ENCODE measurements at regions not wholly inside any gene's neighbourhood (a gene's known extent, or its start where the extent isn't known, plus 50 kb on each side); places are given as distances from the start of the nearest gene placed in this dataset.

DNA sequence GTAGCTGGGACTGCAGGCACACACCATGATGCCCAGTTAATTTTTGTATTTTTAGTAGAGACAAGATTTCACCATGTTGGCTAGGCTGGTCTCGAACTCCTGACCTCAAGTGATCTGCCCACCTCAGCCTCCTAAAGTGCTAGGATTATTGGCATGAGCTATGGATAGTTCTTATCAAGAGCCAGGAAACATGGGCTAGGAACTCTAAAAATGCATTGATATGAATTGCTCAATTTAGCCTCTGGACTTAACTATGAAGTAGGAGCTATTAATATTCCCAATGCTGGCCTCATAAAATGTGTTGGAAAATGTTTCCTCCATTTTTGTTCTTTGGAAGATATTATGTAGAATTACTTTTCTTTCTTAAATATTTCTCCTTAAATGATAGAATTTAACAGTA, 82.8 kb upstream of the PEX5L start:
- H3K9ac ChIP-seq (ENCODE audit: low read length): no peak overlapping the region
- no peak overlapping the region for H2BK15ac ChIP-seq (ENCODE audit: low read depth, poor library complexity, severe bottlenecking)
- H3K18ac ChIP-seq (ENCODE audit: low read depth in 1 of 2, low read length in 2 of 2): no peak overlapping the region
- H2BK120ac ChIP-seq (ENCODE audit: low read depth, low read length): no peak overlapping the region
- H2BK5ac ChIP-seq (ENCODE audit: low read depth, low read length, poor library complexity, severe bottlenecking): no peak overlapping the region
- H2BK12ac ChIP-seq (ENCODE audit: low read length in 2 of 2): no peak overlapping the region
- no peaks in the 10 kb centered on the region for H3K36me3 ChIP-seq (ENCODE audit: control insufficient read depth in 1 of 2, insufficient read depth in 2 of 2, low read depth in 1 of 2, low read length in 2 of 2)
- H3K79me1 ChIP-seq (replicated peaks; ENCODE audit: low read length, poor library complexity, severe bottlenecking): no peaks in the 10 kb centered on the region
- H3K14ac ChIP-seq (ENCODE audit: low read length in 2 of 2): no peak overlapping the region
- no peak overlapping the region for H3K4me2 ChIP-seq (ENCODE audit: low read length, poor library complexity, severe bottlenecking)
- no peak overlapping the region for H3K4me3 ChIP-seq (ENCODE audit: insufficient read depth in 1 of 2, low read depth in 1 of 2, low read length in 2 of 2)
- peaks cover 7% of the 10 kb centered on the region for H3K9me3 ChIP-seq (ENCODE audit: control insufficient read depth, low read length)
- no peaks in the 10 kb centered on the region for H3K4me1 ChIP-seq (ENCODE audit: control insufficient read depth, insufficient read depth, low read depth, low read length)
- DNase-seq: no peak
- no peak overlapping the region for H3K23ac ChIP-seq (ENCODE audit: low read length in 2 of 2)
- 71% methylated on average over 1 of the region's 1 CpG for WGBS
- no peak overlapping the region for H4K8ac ChIP-seq (ENCODE audit: low read length)
- no peak overlapping the region for H3K4ac ChIP-seq (ENCODE audit: low read depth in 1 of 2, low read length in 2 of 2)
- no peaks in the 10 kb centered on the region for H3K27me3 ChIP-seq (ENCODE audit: control insufficient read depth in 1 of 2, insufficient read depth in 1 of 2, low read length in 2 of 2)
- H3K27ac ChIP-seq (ENCODE audit: low read length, poor library complexity, severe bottlenecking): no peak overlapping the region
- H2AFZ ChIP-seq (ENCODE audit: low read depth, low read length): no peak overlapping the region
- no peak overlapping the region for H2AK5ac ChIP-seq (ENCODE audit: low read length, severe bottlenecking)
- H4K91ac ChIP-seq (ENCODE audit: low read length): no peak overlapping the region

GRCh38 chr3:180123928-180124327, 87.2 kb upstream of the PEX5L start:
- no peak overlapping the region for H2BK12ac ChIP-seq (ENCODE audit: low read length in 2 of 2)
- H2BK5ac ChIP-seq (ENCODE audit: low read depth, low read length, poor library complexity, severe bottlenecking): no peak overlapping the region
- no peak overlapping the region for H3K4me3 ChIP-seq (ENCODE audit: insufficient read depth in 1 of 2, low read depth in 1 of 2, low read length in 2 of 2)
- no peak overlapping the region for H4K91ac ChIP-seq (ENCODE audit: low read length)
- no peak for DNase-seq
- H3K9me3 ChIP-seq (ENCODE audit: control insufficient read depth, low read length): peaks cover 36% of the 10 kb centered on the region
- H3K27me3 ChIP-seq (ENCODE audit: control insufficient read depth in 1 of 2, insufficient read depth in 1 of 2, low read length in 2 of 2): no peaks in the 10 kb centered on the region
- no peak overlapping the region for H2AFZ ChIP-seq (ENCODE audit: low read depth, low read length)
- H4K8ac ChIP-seq (ENCODE audit: low read length): no peak overlapping the region
- no peaks in the 10 kb centered on the region for H3K4me1 ChIP-seq (ENCODE audit: control insufficient read depth, insufficient read depth, low read depth, low read length)
- no peaks in the 10 kb centered on the region for H3K79me1 ChIP-seq (replicated peaks; ENCODE audit: low read length, poor library complexity, severe bottlenecking)
- H2AK5ac ChIP-seq (ENCODE audit: low read length, severe bottlenecking): no peak overlapping the region
- H3K9ac ChIP-seq (ENCODE audit: low read length): no peak overlapping the region
- H2BK120ac ChIP-seq (ENCODE audit: low read depth, low read length): no peak overlapping the region
- H3K23ac ChIP-seq (ENCODE audit: low read length in 2 of 2): no peak overlapping the region
- H3K4ac ChIP-seq (ENCODE audit: low read depth in 1 of 2, low read length in 2 of 2): no peak overlapping the region
- H3K4me2 ChIP-seq (ENCODE audit: low read length, poor library complexity, severe bottlenecking): no peak overlapping the region
- no peak overlapping the region for H3K27ac ChIP-seq (ENCODE audit: low read length, poor library complexity, severe bottlenecking)
- H3K36me3 ChIP-seq (ENCODE audit: control insufficient read depth in 1 of 2, insufficient read depth in 2 of 2, low read depth in 1 of 2, low read length in 2 of 2): no peaks in the 10 kb centered on the region
- H3K14ac ChIP-seq (ENCODE audit: low read length in 2 of 2): no peak overlapping the region
- H3K18ac ChIP-seq (ENCODE audit: low read depth in 1 of 2, low read length in 2 of 2): no peak overlapping the region
- no peak overlapping the region for H2BK15ac ChIP-seq (ENCODE audit: low read depth, poor library complexity, severe bottlenecking)

DNA sequence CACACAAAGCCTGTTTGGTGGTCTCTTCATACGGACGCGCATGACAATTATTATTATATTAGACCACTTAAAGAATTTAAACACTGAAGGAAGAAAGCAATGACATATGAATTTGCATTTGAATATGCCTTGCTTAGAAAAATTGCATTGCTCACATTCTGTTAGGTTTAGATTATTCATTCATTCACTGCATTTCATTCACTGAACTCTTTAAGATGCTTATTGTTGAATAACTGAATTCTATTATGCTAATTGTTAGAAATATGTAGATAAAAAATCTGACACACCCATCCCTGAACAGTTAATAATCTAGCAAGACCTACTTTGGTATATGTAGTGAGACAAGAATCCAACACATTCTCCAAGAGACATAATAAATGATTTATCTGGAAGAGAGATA, 94.4 kb upstream of the PEX5L start:
- Histone ChIP-seq H3K18ac (ENCODE audit: low read depth in 1 of 2, low read length in 2 of 2) (no peak overlapping the region), H2BK12ac (ENCODE audit: low read length in 2 of 2) (no peak overlapping the region), H2BK15ac (ENCODE audit: low read depth, poor library complexity, severe bottlenecking) (no peak overlapping the region), H2AFZ (ENCODE audit: low read depth, low read length) (no peak overlapping the region), H3K36me3 (ENCODE audit: control insufficient read depth in 1 of 2, insufficient read depth in 2 of 2, low read depth in 1 of 2, low read length in 2 of 2) (no peaks in the 10 kb centered on the region), H3K4me3 (ENCODE audit: insufficient read depth in 1 of 2, low read depth in 1 of 2, low read length in 2 of 2) (no peak overlapping the region), H3K9me3 (ENCODE audit: control insufficient read depth, low read length) (peaks cover 18% of the 10 kb centered on the region), H3K4ac (ENCODE audit: low read depth in 1 of 2, low read length in 2 of 2) (no peak overlapping the region), H3K4me2 (ENCODE audit: low read length, poor library complexity, severe bottlenecking) (no peak overlapping the region), H4K91ac (ENCODE audit: low read length) (no peak overlapping the region), H3K9ac (ENCODE audit: low read length) (no peak overlapping the region), H3K23ac (ENCODE audit: low read length in 2 of 2) (no peak overlapping the region), H3K27ac (ENCODE audit: low read length, poor library complexity, severe bottlenecking) (no peak overlapping the region), H2BK120ac (ENCODE audit: low read depth, low read length) (no peak overlapping the region), H3K14ac (ENCODE audit: low read length in 2 of 2) (no peak overlapping the region), H4K8ac (ENCODE audit: low read length) (no peak overlapping the region), H3K79me1 (replicated peaks; ENCODE audit: low read length, poor library complexity, severe bottlenecking) (no peaks in the 10 kb centered on the region), H3K27me3 (ENCODE audit: control insufficient read depth in 1 of 2, insufficient read depth in 1 of 2, low read length in 2 of 2) (no peaks in the 10 kb centered on the region), H2BK5ac (ENCODE audit: low read depth, low read length, poor library complexity, severe bottlenecking) (no peak overlapping the region), H3K4me1 (ENCODE audit: control insufficient read depth, insufficient read depth, low read depth, low read length) (no peaks in the 10 kb centered on the region), H2AK5ac (ENCODE audit: low read length, severe bottlenecking) (no peak overlapping the region)
- DNase-seq: no peak
- no CpG with 5 or more reads among the region's 3 CpGs for WGBS

- Histone ChIP-seq H3K4ac (ENCODE audit: low read depth in 1 of 2, low read length in 2 of 2) (no peak overlapping the region), H2BK12ac (ENCODE audit: low read length in 2 of 2) (no peak overlapping the region), H3K4me2 (ENCODE audit: low read length, poor library complexity, severe bottlenecking) (no peak overlapping the region), H2AFZ (ENCODE audit: low read depth, low read length) (no peak overlapping the region), H3K4me1 (ENCODE audit: control insufficient read depth, insufficient read depth, low read depth, low read length) (no peaks in the 10 kb centered on the region), H2BK120ac (ENCODE audit: low read depth, low read length) (no peak overlapping the region), H3K79me1 (replicated peaks; ENCODE audit: low read length, poor library complexity, severe bottlenecking) (no peaks in the 10 kb centered on the region), H2BK5ac (ENCODE audit: low read depth, low read length, poor library complexity, severe bottlenecking) (no peak overlapping the region), H3K27me3 (ENCODE audit: control insufficient read depth in 1 of 2, insufficient read depth in 1 of 2, low read length in 2 of 2) (no peaks in the 10 kb centered on the region), H3K36me3 (ENCODE audit: control insufficient read depth in 1 of 2, insufficient read depth in 2 of 2, low read depth in 1 of 2, low read length in 2 of 2) (no peaks in the 10 kb centered on the region), H3K27ac (ENCODE audit: low read length, poor library complexity, severe bottlenecking) (no peak overlapping the region), H3K9ac (ENCODE audit: low read length) (no peak overlapping the region), H2BK15ac (ENCODE audit: low read depth, poor library complexity, severe bottlenecking) (no peak overlapping the region), H3K23ac (ENCODE audit: low read length in 2 of 2) (no peak overlapping the region), H2AK5ac (ENCODE audit: low read length, severe bottlenecking) (no peak overlapping the region), H3K4me3 (ENCODE audit: insufficient read depth in 1 of 2, low read depth in 1 of 2, low read length in 2 of 2) (no peak overlapping the region), H4K8ac (ENCODE audit: low read length) (no peak overlapping the region), H3K14ac (ENCODE audit: low read length in 2 of 2) (no peak overlapping the region), H3K18ac (ENCODE audit: low read depth in 1 of 2, low read length in 2 of 2) (no peak overlapping the region), H4K91ac (ENCODE audit: low read length) (no peak overlapping the region), H3K9me3 (ENCODE audit: control insufficient read depth, low read length) (no peaks in the 10 kb centered on the region)
- no peak for DNase-seq
- 33% methylated on average over 2 of the region's 2 CpGs for WGBS
Observed at GRCh38 chr3:180135101-180135500, 98.4 kb upstream of the PEX5L start.
